ENCODE measurements at regions not wholly inside any gene's neighbourhood (a gene's known extent, or its start where the extent isn't known, plus 50 kb on each side); places are given as distances from the start of the nearest gene placed in this dataset.
"Not testable (repeated sequence)": the region's sequence is repeated elsewhere in the genome, so short reads cannot be mapped to it uniquely, and the experiment has no call there.

DNA sequence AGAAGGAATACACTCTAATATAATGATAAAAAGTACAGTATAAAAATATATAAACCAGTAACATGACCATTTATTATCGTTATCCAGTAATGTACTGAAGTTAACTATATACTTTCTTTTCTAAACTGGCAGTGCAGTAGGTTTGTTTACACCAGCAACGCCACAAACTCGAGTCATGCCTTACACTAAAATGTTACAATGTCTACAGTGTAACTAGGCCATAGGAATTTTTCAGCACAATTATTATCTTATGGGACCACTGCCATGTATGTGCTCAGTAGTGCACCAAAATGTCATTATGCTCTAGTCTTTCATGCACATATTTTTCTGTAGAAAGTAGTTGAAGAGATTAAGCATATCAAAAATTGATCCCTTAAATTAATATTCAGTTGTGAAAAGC lies 609.8 kb upstream of the BCHE start:
- DNase-seq = no peak
- Histone ChIP-seq H3K27ac (ENCODE audit: low read length) (no peak overlapping the region), H3K27me3 (ENCODE audit: control insufficient read depth, insufficient read depth, low read length) (no peaks in the 10 kb centered on the region), H3K4me1 (ENCODE audit: control insufficient read depth, insufficient read depth, low read length) (no peaks in the 10 kb centered on the region), H3K4me3 (ENCODE audit: low read length) (no peak overlapping the region), H3K9me3 (replicated peaks; ENCODE audit: control insufficient read depth, low read depth, low read length) (no peaks in the 10 kb centered on the region), H3K36me3 (ENCODE audit: control insufficient read depth, insufficient read depth, low read length) (no peaks in the 10 kb centered on the region)
- no CpG with 5 or more reads among the region's 3 CpGs for WGBS (ENCODE audit: insufficient coverage)

DNA sequence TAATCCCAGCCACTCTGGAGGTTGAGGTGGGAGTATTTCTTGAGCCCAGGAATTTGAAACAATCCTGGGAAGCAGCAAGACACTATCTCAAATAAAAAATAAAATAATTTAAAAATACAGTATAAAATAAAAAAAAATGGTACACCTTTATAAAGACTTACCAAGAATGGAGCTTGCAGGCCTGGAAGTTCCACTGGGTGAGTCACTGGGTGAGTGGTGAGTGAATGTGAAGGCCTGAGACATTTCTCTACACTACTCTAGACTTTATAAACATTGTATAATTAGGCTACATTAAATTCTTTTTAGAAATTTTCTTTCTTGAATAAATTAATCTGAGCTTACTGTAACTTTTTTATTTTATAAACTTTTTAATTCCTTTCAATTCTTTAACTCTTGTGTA lies 609.1 kb upstream of the BCHE start:
- no peak overlapping the region for H3K4me3 ChIP-seq (ENCODE audit: low read length)
- no peaks in the 10 kb centered on the region for H3K36me3 ChIP-seq (ENCODE audit: control insufficient read depth, insufficient read depth, low read length)
- H3K27ac ChIP-seq (ENCODE audit: low read length) = no peak overlapping the region
- H3K9me3 ChIP-seq (replicated peaks; ENCODE audit: control insufficient read depth, low read depth, low read length) = no peaks in the 10 kb centered on the region
- no peaks in the 10 kb centered on the region for H3K27me3 ChIP-seq (ENCODE audit: control insufficient read depth, insufficient read depth, low read length)
- DNase-seq = no peak
- H3K4me1 ChIP-seq (ENCODE audit: control insufficient read depth, insufficient read depth, low read length) = no peaks in the 10 kb centered on the region

DNA sequence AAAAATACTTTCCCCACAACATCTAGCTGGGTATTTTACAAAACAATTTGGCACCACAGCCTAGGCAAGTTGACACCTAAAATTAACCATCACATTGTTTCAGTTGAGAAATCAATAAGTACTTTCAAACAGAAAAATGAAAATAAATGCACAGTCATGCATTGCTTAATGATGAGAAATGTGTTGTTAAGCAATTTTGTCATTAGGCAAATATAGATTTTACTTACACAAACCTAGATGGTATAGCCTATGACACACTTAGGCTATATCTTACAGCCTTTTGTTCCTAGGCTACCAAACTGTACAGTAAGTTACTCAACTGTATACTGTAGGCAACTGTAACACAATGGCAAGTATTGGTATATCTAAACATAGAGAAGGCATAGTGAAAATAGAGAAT lies 608.6 kb upstream of the BCHE start:
- Histone ChIP-seq H3K27ac (ENCODE audit: low read length) (no peak overlapping the region), H3K9me3 (replicated peaks; ENCODE audit: control insufficient read depth, low read depth, low read length) (no peaks in the 10 kb centered on the region), H3K36me3 (ENCODE audit: control insufficient read depth, insufficient read depth, low read length) (no peaks in the 10 kb centered on the region), H3K4me1 (ENCODE audit: control insufficient read depth, insufficient read depth, low read length) (no peaks in the 10 kb centered on the region), H3K4me3 (ENCODE audit: low read length) (no peak overlapping the region), H3K27me3 (ENCODE audit: control insufficient read depth, insufficient read depth, low read length) (no peaks in the 10 kb centered on the region)
- DNase-seq = no peak

DNA sequence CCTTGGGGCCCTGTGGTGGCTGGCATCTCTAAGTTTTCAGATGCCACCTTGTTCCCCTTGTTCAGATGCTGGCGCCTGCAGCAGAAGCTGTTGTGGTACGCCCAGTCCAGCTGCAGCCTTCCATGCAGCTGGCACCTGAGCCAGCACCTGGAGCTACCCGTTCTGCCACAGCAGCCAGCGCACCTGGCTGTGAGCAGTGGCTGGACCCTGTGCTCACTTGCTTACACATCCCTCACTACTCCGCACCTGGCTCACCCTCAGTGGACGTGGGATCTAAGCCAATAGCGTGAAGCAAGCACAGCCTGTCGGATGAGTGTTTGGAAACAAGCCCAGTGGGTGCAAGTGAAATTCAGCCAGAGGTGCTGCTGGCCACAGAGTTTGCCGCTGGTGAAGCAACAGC lies 607.5 kb upstream of the BCHE start:
- DNase-seq = no peak
- 78% methylated on average over 7 of the region's 9 CpGs for WGBS (ENCODE audit: insufficient coverage)
- no peaks in the 10 kb centered on the region for H3K9me3 ChIP-seq (replicated peaks; ENCODE audit: control insufficient read depth, low read depth, low read length)

DNA sequence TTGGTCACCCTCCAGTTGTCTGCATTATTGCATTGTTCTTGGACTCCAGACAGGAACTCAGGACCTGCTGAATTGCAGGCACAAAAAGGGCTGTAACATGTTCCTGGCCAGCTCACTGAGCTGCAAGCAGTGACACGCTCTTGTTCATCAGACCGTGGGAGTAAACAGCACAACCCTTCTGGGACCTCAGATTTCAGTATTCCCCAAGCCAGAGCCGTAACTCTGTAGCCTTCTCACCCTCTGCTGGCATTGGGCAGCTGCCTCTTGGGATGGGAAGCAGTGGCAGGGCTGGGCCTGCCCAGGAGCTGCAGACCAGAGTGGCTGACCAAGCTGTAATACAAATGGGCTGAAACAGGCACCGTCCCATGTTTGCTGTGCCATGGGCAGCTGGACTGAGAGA lies 607.1 kb upstream of the BCHE start:
- H3K4me1 ChIP-seq (ENCODE audit: control insufficient read depth, insufficient read depth, low read length) = no peaks in the 10 kb centered on the region
- no peaks in the 10 kb centered on the region for H3K27me3 ChIP-seq (ENCODE audit: control insufficient read depth, insufficient read depth, low read length)
- no peak overlapping the region for H3K27ac ChIP-seq (ENCODE audit: low read length)
- no peaks in the 10 kb centered on the region for H3K36me3 ChIP-seq (ENCODE audit: control insufficient read depth, insufficient read depth, low read length)
- H3K9me3 ChIP-seq (replicated peaks; ENCODE audit: control insufficient read depth, low read depth, low read length) = no peaks in the 10 kb centered on the region
- no peak overlapping the region for H3K4me3 ChIP-seq (ENCODE audit: low read length)
- 92% methylated on average over 3 of the region's 4 CpGs for WGBS (ENCODE audit: insufficient coverage)
- DNase-seq = no peak

More for the DNA sequence above, 607.5 kb upstream of the BCHE start:
- Histone ChIP-seq H3K36me3 (ENCODE audit: control insufficient read depth, insufficient read depth, low read length) (no peaks in the 10 kb centered on the region), H3K4me1 (ENCODE audit: control insufficient read depth, insufficient read depth, low read length) (no peaks in the 10 kb centered on the region), H3K27me3 (ENCODE audit: control insufficient read depth, insufficient read depth, low read length) (no peaks in the 10 kb centered on the region), H3K4me3 (ENCODE audit: low read length) (no peak overlapping the region), H3K27ac (ENCODE audit: low read length) (no peak overlapping the region)

DNA sequence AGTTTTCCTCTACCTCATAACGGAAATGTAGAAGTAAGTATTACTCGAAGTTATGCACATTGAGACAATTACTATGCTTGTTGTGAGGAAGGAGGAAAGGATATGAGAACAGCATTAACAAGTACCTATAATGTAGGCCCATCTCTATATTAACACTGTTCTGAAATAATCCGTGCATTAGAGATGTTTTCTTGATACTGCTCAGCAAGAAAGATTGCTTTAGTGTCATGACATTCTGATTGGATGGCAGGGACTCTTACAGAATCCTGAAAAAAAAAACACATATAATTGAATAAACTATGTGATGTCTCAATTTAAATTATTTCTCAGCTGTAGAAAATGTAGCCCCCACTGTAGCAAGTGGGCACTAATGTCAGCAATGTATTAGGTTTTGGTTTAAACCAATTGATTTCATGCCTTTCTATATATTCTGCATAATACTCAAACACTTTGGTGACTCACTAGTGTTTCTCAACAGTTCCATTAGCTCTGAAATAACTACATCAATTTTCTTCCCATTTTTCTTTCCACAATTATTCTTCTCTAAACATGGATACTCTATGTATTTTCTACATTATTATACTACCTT lies 598.3 kb upstream of the BCHE start:
- Histone ChIP-seq H3K9me3 (replicated peaks; ENCODE audit: control insufficient read depth, low read depth, low read length) (no peaks in the 10 kb centered on the region), H3K36me3 (ENCODE audit: control insufficient read depth, insufficient read depth, low read length) (no peaks in the 10 kb centered on the region), H3K27ac (ENCODE audit: low read length) (no peak overlapping the region), H3K27me3 (ENCODE audit: control insufficient read depth, insufficient read depth, low read length) (no peaks in the 10 kb centered on the region), H3K4me3 (ENCODE audit: low read length) (no peak overlapping the region), H3K4me1 (ENCODE audit: control insufficient read depth, insufficient read depth, low read length) (no peaks in the 10 kb centered on the region)
- no CpG with 5 or more reads among the region's 3 CpGs for WGBS (ENCODE audit: insufficient coverage)
- DNase-seq = no peak

DNA sequence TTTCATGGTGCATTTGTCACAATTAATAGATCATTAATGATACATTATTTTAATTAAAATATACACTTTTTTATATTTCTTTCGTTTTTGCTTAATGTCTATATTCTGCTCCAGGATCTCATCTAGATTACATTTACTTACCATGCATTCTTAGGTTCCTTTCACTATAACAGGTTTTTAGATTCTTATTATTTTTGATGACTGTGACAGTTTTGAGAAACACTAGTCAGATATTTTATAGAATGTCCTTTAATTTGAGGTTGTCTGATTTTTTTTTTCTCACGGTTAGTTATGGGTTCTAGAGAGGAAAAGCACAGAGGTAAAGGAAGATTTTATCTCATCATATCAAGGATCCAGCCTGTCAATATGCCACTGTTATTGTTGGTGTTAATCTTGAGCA lies 595.8 kb upstream of the BCHE start:
- DNase-seq = no peak
- no CpG with 5 or more reads among the region's 2 CpGs for WGBS (ENCODE audit: insufficient coverage)
- H3K36me3 ChIP-seq (ENCODE audit: control insufficient read depth, insufficient read depth, low read length) = no peaks in the 10 kb centered on the region
- no peak overlapping the region for H3K4me3 ChIP-seq (ENCODE audit: low read length)
- H3K27me3 ChIP-seq (ENCODE audit: control insufficient read depth, insufficient read depth, low read length) = no peaks in the 10 kb centered on the region
- no peak overlapping the region for H3K27ac ChIP-seq (ENCODE audit: low read length)
- H3K4me1 ChIP-seq (ENCODE audit: control insufficient read depth, insufficient read depth, low read length) = no peaks in the 10 kb centered on the region
- no peaks in the 10 kb centered on the region for H3K9me3 ChIP-seq (replicated peaks; ENCODE audit: control insufficient read depth, low read depth, low read length)

DNA sequence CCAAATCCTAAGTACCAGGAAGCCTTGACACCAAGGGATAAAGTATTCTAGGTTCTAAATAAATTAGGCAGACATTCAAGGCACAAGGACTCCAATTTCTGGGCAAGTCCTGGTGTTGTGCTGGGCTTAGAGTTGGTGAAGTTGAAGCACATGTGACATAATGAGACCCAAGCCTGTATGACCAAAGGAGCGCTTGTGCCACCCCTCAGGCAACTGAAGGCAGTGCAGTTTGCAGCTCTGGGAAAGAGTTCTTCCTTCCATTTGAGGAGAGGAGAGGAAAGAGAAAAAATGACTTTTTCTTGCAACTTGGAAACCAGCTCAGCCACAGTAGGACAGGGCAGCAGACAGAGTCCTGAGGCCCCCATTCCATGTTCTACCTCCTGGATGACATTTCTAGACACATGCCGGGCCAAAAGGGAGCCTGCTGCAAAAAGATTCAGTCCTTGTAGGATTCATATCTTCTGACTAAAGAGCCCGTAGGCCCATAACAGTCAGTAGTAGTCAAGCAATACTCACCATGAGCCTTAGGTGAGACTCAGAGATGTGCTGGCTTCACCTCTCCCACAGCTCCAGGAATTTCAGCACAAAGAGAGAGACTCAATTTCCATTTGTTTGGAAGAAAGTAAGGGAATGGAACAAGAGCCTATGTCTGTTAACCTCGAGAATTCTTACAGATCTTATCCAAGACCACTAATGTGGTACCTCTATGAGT lies 588.8 kb upstream of the BCHE start:
- H3K9me3 ChIP-seq (replicated peaks; ENCODE audit: control insufficient read depth, low read depth, low read length) = no peaks in the 10 kb centered on the region
- DNase-seq = no peak
- no peak overlapping the region for H3K4me3 ChIP-seq (ENCODE audit: low read length)
- H3K4me1 ChIP-seq (ENCODE audit: control insufficient read depth, insufficient read depth, low read length) = no peaks in the 10 kb centered on the region
- no peak overlapping the region for H3K27ac ChIP-seq (ENCODE audit: low read length)
- 79% methylated on average over 2 of the region's 4 CpGs for WGBS (ENCODE audit: insufficient coverage)
- H3K27me3 ChIP-seq (ENCODE audit: control insufficient read depth, insufficient read depth, low read length) = no peaks in the 10 kb centered on the region
- H3K36me3 ChIP-seq (ENCODE audit: control insufficient read depth, insufficient read depth, low read length) = no peaks in the 10 kb centered on the region

DNA sequence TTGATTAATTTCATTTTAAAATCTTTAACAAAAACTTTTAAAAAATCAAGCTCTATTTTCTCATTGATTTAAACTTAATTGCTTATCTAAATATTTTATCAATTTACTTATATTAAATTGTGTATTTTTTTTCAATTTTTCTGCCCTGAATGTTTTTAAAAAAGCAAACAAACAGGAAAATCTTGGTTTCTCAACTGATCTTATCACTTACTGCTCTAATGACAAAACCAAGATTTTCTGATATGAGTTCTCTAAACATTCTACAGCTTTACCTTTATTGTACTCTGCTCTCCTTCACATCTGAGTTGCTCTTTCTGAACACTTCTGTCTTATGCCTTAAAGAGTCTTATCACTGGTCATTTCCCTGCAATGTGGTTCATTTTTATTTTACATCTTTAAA lies 587.8 kb upstream of the BCHE start:
- Histone ChIP-seq H3K27me3 (ENCODE audit: control insufficient read depth, insufficient read depth, low read length) (no peaks in the 10 kb centered on the region), H3K27ac (ENCODE audit: low read length) (no peak overlapping the region)

DNA sequence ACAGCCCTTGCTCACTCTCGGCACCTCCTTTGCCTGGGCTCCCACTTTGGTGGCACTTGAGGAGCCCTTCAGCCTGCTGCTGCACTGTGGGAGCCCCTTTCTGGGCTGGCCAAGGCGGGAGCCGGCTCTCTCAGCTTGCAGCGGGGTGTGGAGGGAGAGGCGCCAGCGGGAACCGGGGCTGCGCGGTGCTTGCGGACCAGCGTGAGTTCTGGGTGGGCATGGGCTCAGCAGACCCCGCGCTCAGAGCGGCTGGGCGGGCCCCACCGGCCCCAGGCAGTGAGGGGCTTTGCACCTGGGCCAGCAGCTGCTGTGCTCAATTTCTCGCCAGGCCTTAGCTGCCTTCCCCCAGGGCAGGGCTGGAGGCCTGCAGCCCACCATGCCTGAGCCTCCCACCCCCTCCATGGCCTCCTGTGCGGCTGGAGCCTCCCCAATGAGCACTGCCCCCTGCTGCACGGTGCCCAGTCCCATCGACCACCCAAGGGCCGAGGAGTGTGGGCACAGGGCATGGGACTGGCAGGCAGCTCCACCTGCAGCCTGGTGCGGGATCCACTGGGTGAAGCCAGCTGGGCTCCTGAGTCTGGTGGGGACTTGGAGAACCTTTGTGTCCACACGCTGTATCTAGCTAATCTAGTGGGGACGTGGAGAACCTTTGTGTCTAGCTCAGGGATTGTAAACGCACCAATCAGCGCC lies 586.7 kb upstream of the BCHE start:
- H3K4me3 ChIP-seq (ENCODE audit: low read length); H3K27me3 ChIP-seq (ENCODE audit: control insufficient read depth, insufficient read depth, low read length); H3K4me1 ChIP-seq (ENCODE audit: control insufficient read depth, insufficient read depth, low read length); H3K27ac ChIP-seq (ENCODE audit: low read length); H3K9me3 ChIP-seq (replicated peaks; ENCODE audit: control insufficient read depth, low read depth, low read length); H3K36me3 ChIP-seq (ENCODE audit: control insufficient read depth, insufficient read depth, low read length); DNase-seq: not testable (repeated sequence)
- 95% methylated on average over 25 of the region's 26 CpGs for WGBS (ENCODE audit: insufficient coverage)

More for the DNA sequence above, 587.8 kb upstream of the BCHE start:
- H3K36me3 ChIP-seq (ENCODE audit: control insufficient read depth, insufficient read depth, low read length) = no peaks in the 10 kb centered on the region
- H3K4me3 ChIP-seq (ENCODE audit: low read length) = no peak overlapping the region
- H3K4me1 ChIP-seq (ENCODE audit: control insufficient read depth, insufficient read depth, low read length) = no peaks in the 10 kb centered on the region
- no peak for DNase-seq
- no peaks in the 10 kb centered on the region for H3K9me3 ChIP-seq (replicated peaks; ENCODE audit: control insufficient read depth, low read depth, low read length)

Measured in muscle of leg (tissue), 3 donors.